A673 (cell line): ENCODE measurements at regions not wholly inside any gene's neighbourhood (a gene's known extent, or its start where the extent isn't known, plus 50 kb on each side); places are given as distances from the start of the nearest gene placed in this dataset.

Experiments used
- BruUV-seq: library from RNA; stranded (reverse); fragments of 400-500 nt; replicated peaks from 2 replicates; lab custom pipeline; 2021; lab: Mats Ljungman, UMichigan
- CTCF ChIA-PET: fragments of 300-600 bp; sonication (Branson Sonifier 250); formaldehyde crosslinking; loops from one replicate; lab custom pipeline; 2022; ENCODE audit warnings: antibody characterized with exemption; lab: Charles Lee
- POLR2A ChIA-PET: fragments of 300-600 bp; sonication (Branson Sonifier 250); formaldehyde crosslinking; loops from one replicate; lab custom pipeline; 2022; ENCODE audit warnings: antibody characterized with exemption; ENCODE audit not compliant: low non-redundant PET; lab: Charles Lee
- DNase-seq: peaks from one replicate; pipeline ENCODE4 v3.0.0-alpha.2; 2015; ENCODE audit warnings: low spot score
- H3K27ac ChIP-seq: fragments of 200-600 bp; sonication (generic); 2 replicates; pipeline ENCODE4 v1.5.1; 2016; ENCODE audit warnings: mixed run types, low read depth, mild to moderate bottlenecking, mixed read lengths, antibody characterized with exemption, low read length; ENCODE audit not compliant: poor library complexity, severe bottlenecking
- H3K27me3 ChIP-seq: fragments of 200-600 bp; sonication (generic); replicated peaks from 2 replicates; pipeline ENCODE4 v1.6.1; 2017; ENCODE audit warnings: mixed run types, low read depth, mild to moderate bottlenecking, mixed read lengths, antibody characterized with exemption, low read length; ENCODE audit not compliant: insufficient read depth, poor library complexity
- H3K36me3 ChIP-seq: fragments of 200-600 bp; sonication (generic); 2 replicates; pipeline ENCODE4 v1.6.1; 2016; ENCODE audit warnings: mixed run types, mild to moderate bottlenecking, mixed read lengths, antibody characterized with exemption, low read length; ENCODE audit not compliant: insufficient read depth, poor library complexity, severe bottlenecking
- H3K4me1 ChIP-seq: fragments of 200-600 bp; sonication (generic); 2 replicates; pipeline ENCODE4 v1.6.1; 2017; ENCODE audit warnings: mixed run types, mild to moderate bottlenecking, mixed read lengths, antibody characterized with exemption, low read length; ENCODE audit not compliant: insufficient read depth, poor library complexity, severe bottlenecking
- H3K4me3 ChIP-seq: fragments of 200-600 bp; sonication (generic); 2 replicates; pipeline ENCODE4 v1.5.1; 2016; ENCODE audit warnings: low read depth, mixed run types, mild to moderate bottlenecking, mixed read lengths, low read length; ENCODE audit not compliant: poor library complexity, severe bottlenecking
- H3K9me3 ChIP-seq: fragments of 200-600 bp; sonication (generic); 2 replicates; pipeline ENCODE4 v1.6.1; 2016; ENCODE audit warnings: mixed run types, low read depth, mild to moderate bottlenecking, mixed read lengths, antibody characterized with exemption, low read length; ENCODE audit not compliant: poor library complexity, severe bottlenecking
- EZH2 ChIP-seq: fragments of 200-600 bp; sonication (generic); IDR thresholded peaks from 2 replicates; pipeline ENCODE4 v1.6.1; 2017; ENCODE audit warnings: borderline replicate concordance, low read depth, mild to moderate bottlenecking, mixed read lengths, antibody characterized with exemption, low read length; ENCODE audit not compliant: poor library complexity, severe bottlenecking
- intact Hi-C: fragments of 100-400 bp; cut with micrococcal nuclease; formaldehyde crosslinking; loops from one replicate; pipeline ENCODE4 v1.10.0; 2022; ENCODE audit not compliant: unreplicated experiment
- TF ChIP-seq, protein P1 (sequence below): fragments of 300-800, 200-600 bp; sonication (generic); conservative IDR thresholded peaks from 2 replicates; pipeline ENCODE4 v1.5.1; 2017; ENCODE audit warnings: low read depth, mild to moderate bottlenecking, antibody characterized with exemption, low read length, moderate library complexity, mixed read lengths

- H3K36me3 ChIP-seq: no peaks in the 10 kb centered on the region
- no peak overlapping the region for H3K27ac ChIP-seq
- ChIA-PET CTCF (no interaction called here), POLR2A (no interaction called here)
- TF ChIP-seq, protein P1, sequence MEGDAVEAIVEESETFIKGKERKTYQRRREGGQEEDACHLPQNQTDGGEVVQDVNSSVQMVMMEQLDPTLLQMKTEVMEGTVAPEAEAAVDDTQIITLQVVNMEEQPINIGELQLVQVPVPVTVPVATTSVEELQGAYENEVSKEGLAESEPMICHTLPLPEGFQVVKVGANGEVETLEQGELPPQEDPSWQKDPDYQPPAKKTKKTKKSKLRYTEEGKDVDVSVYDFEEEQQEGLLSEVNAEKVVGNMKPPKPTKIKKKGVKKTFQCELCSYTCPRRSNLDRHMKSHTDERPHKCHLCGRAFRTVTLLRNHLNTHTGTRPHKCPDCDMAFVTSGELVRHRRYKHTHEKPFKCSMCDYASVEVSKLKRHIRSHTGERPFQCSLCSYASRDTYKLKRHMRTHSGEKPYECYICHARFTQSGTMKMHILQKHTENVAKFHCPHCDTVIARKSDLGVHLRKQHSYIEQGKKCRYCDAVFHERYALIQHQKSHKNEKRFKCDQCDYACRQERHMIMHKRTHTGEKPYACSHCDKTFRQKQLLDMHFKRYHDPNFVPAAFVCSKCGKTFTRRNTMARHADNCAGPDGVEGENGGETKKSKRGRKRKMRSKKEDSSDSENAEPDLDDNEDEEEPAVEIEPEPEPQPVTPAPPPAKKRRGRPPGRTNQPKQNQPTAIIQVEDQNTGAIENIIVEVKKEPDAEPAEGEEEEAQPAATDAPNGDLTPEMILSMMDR: no peak
- TF ChIP-seq EZH2: no peak
- H3K4me3 ChIP-seq: no peak overlapping the region
- BruUV-seq: no TSS peak
- no peak for DNase-seq
- H3K4me1 ChIP-seq: no peaks in the 10 kb centered on the region
- no peaks in the 10 kb centered on the region for H3K27me3 ChIP-seq
- intact Hi-C loops: no loop called here
- no peaks in the 10 kb centered on the region for H3K9me3 ChIP-seq
Observed at GRCh38 chr1:195122497-195122896, 1485.7 kb downstream of the KCNT2 start.

- DNase-seq: no peak
- intact Hi-C loops: no loop called here
- CTCF ChIA-PET: no interaction called here
- H3K9me3 ChIP-seq: no peaks in the 10 kb centered on the region
- POLR2A ChIA-PET: no interaction called here
- TF ChIP-seq, protein P1: no peak
- TF ChIP-seq EZH2: no peak
- no TSS peak for BruUV-seq
- no peaks in the 10 kb centered on the region for H3K27me3 ChIP-seq
- no peaks in the 10 kb centered on the region for H3K4me1 ChIP-seq
- H3K36me3 ChIP-seq: no peaks in the 10 kb centered on the region
- no peak overlapping the region for H3K4me3 ChIP-seq
- no peak overlapping the region for H3K27ac ChIP-seq
Observed at GRCh38 chr1:195113471-195113870, 1494.8 kb downstream of the KCNT2 start.

DNA sequence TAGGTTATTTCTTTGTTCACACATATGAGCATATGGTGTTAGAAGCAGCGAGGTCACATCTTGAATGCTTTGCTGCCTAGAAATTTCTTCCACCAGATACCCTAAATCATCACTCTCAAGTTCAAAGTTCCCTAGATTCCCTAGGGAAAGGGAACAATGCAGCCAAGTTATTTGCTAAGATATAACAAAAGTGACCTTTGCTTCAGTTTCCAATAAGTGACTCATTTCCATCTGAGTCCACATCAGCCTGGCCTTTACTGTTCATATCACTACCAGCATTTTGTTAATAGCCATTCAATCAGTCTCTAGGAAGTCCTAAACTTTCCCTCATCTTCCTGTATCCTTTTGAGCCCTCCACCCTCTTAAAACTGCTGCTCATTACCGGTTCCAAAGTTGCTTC is 1502.5 kb downstream of the KCNT2 start:
- H3K4me1 ChIP-seq: no peaks in the 10 kb centered on the region
- no peak overlapping the region for H3K4me3 ChIP-seq
- POLR2A ChIA-PET: no interaction called here
- H3K9me3 ChIP-seq: peaks cover 6% of the 10 kb centered on the region
- TF ChIP-seq EZH2: no peak
- TF ChIP-seq, protein P1: no peak
- intact Hi-C loops: no loop called here
- no peaks in the 10 kb centered on the region for H3K27me3 ChIP-seq
- BruUV-seq: no TSS peak
- CTCF ChIA-PET: no interaction called here
- no peak for DNase-seq
- no peaks in the 10 kb centered on the region for H3K36me3 ChIP-seq
- H3K27ac ChIP-seq: no peak overlapping the region
